ENCODE measurements at regions not wholly inside any gene's neighbourhood (a gene's known extent, or its start where the extent isn't known, plus 50 kb on each side); places are given as distances from the start of the nearest gene placed in this dataset.
"Not testable (repeated sequence)": the region's sequence is repeated elsewhere in the genome, so short reads cannot be mapped to it uniquely, and the experiment has no call there.

DNA sequence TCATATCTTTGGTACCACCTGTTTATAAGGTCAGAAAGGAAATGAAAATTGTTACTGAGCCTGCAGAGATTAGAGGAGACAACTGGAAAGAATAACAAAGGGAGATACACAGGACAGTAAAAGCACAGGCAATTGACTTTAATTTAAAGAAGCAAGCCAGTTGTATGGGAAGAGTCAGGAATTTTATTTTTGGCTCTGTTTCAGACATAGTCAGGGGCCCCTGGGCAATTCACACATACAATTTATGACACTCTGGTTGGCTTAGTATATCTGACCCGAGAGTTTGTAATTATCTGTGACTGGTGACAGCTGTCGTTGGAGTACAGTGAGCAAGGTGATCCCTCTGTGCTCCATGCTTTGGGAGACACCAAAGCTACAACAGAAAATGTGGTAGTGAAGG, 591.9 kb upstream of the NECTIN3 start:
- no peak for DNase-seq (ENCODE audit: low spot score)

DNA sequence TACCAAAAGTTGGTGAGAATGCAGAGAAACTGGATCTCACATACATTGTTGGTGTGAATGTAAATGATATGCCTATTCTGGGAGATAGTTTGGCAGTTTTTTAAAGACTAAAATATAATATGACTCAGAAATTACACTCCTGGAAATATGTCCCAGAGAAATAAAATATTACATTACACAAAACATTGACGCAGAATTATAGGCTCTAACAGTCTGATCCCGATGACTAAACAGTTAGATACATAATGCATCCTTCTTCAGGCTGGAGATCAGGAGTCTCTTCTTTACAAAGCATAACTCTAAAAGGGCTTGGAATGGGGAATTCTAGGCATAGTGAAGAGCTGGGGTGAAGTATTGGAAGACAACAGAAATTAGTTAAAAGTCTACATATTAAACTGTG, 586.2 kb upstream of the NECTIN3 start:
- DNase-seq (ENCODE audit: low spot score), result no peak

DNA sequence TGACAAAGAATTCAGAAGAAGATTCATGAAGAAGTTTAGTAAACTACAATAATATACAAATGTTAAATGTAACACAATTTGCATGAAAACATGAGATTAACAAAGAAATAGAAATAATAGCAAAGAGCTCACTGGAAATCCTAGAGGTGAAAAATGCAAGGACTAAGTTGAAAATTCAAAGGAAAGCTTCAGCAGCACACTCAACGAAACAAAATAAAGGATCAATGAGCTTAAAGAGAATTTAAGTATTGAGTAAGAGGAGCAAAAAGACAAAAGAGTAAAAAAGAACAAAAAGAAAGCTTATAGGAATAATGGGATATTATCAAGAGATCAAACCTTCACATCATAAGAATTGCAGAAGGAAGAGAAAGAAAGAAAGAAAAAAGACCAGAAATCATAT, 583.8 kb upstream of the NECTIN3 start:
- DNase-seq (ENCODE audit: low spot score), result no peak

- no peak for DNase-seq (ENCODE audit: low spot score)
These were observed 580.2 kb upstream of the NECTIN3 start for GRCh38 chr3:110491413-110491812.

GRCh38 chr3:110492876-110493275, 578.7 kb upstream of the NECTIN3 start:
- DNase-seq (ENCODE audit: low spot score), result no peak

- DNase-seq (ENCODE audit: low spot score), result no peak
These were observed 578.1 kb upstream of the NECTIN3 start for GRCh38 chr3:110493438-110494092.

- no peak for DNase-seq (ENCODE audit: low spot score)
These were observed 577.5 kb upstream of the NECTIN3 start for GRCh38 chr3:110494093-110494490.

- DNase-seq (ENCODE audit: low spot score), result no peak
These were observed 576.9 kb upstream of the NECTIN3 start for GRCh38 chr3:110494728-110495127.

- no peak for DNase-seq (ENCODE audit: low spot score)
These were observed 576.3 kb upstream of the NECTIN3 start for GRCh38 chr3:110495201-110495927.

DNA sequence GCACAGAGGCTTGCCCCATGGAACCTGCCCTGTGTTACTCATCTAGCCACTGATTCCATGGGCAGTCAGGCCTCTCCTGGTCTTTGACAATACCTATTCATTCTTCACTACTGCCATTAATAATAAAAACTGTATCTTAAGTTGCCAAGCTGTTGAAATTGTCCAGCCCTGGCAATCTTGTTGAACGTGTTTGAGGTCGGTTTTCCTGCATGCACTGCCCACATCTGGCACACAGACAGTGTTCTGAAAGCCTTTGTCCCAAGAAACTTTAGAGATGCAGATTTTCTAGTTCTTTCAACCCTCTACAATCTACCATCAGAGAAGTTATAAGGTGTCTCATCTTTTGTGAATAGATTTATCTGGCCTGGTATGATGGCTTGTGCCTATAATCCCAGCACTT, 567.2 kb upstream of the NECTIN3 start:
- peak; percentile 7 for DNase-seq (ENCODE audit: low spot score)

- DNase-seq (ENCODE audit: low spot score), result no peak
These were observed 566.7 kb upstream of the NECTIN3 start for GRCh38 chr3:110504901-110505300.

GRCh38 chr3:110506890-110507289, 564.7 kb upstream of the NECTIN3 start:
- DNase-seq (ENCODE audit: low spot score), result no peak

DNA sequence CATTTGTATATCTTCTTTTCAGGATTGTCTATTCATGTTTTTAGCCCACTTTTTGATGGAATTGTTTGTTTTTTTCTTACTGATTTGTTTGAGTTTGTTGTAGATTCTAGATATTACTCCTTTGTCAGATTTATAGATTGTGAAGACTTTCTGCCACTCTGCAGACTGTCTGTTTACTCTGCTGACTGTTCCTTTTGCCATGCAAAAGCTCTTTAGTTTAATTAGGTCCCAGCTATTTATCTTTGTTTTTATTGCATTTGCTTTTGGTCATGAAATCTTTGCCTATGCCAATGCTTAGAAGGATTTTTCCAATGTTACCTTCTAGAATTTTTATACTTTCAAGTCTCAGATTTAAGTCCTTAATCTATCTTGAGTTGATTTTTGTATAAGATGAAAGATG, 564.0 kb upstream of the NECTIN3 start:
- DNase-seq (ENCODE audit: low spot score), result not testable (repeated sequence)

GRCh38 chr3:110512961-110513360, 558.7 kb upstream of the NECTIN3 start:
- DNase-seq (ENCODE audit: low spot score), result no peak

- no peak for DNase-seq (ENCODE audit: low spot score)
These were observed 553.6 kb upstream of the NECTIN3 start for GRCh38 chr3:110518031-110518430.

DNA sequence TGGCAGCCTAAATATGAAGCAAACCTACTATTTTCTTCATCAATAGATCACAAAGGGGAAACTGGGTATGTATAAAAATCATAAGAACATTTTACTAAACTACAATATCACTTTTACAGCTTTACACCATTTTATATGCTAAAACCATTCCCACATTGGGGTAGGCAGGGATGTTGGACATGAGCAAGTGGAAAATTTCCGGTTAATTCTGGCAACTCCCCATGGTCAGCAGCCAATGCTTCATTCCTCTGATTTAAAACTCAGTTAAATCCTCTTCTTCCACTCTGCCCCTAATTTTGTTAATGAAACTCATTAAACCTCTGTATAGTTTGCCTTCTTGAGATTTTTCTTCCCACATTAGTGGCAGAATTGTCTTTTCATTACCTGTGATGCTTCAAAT, 552.5 kb upstream of the NECTIN3 start:
- DNase-seq (ENCODE audit: low spot score), result peak; percentile 23

DNA sequence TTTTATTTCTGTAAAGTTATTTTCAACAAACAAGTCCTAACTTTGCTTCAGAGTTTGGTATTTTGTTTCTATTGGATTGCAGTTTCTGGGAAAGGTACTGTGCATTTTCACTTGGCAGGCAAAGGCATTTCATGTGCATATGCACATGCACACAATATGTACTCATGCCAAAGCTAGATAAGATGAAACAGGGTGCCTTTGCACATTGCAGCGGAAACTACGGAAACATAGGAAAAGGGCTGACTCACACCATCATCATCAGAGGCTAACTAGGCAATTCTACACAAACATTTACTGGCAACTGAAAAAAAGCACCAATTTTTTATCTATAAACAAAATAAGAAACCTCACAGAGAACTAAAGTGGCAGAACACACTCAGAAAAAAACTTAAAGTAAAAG, 550.6 kb upstream of the NECTIN3 start:
- peak; percentile 53 for DNase-seq (ENCODE audit: low spot score)

DNA sequence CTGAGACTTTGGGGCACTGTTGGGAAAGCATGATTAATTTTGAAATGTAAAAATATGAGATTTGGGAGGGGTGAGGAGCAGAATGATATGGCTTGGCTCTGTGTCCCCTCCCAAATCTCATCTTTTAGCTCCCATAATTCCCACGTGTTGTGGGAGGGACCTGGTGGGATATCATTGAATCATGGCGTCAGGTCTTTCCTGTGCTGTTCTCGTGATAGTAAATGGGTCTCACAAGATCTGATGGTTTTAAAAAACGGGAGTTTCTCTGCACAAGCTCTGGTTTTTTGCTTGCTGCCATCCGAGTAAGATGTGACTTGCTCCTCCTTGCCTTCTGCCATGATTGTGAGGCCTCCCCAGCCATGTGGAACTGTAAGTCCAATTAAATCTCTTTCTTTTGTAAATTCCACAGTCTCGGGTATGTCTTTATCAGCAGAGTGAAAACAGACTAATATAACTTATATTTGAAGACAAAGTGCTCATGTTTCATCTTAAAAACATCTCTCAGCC, 546.0 kb upstream of the NECTIN3 start:
- not testable (repeated sequence) for DNase-seq (ENCODE audit: low spot score)

DNA sequence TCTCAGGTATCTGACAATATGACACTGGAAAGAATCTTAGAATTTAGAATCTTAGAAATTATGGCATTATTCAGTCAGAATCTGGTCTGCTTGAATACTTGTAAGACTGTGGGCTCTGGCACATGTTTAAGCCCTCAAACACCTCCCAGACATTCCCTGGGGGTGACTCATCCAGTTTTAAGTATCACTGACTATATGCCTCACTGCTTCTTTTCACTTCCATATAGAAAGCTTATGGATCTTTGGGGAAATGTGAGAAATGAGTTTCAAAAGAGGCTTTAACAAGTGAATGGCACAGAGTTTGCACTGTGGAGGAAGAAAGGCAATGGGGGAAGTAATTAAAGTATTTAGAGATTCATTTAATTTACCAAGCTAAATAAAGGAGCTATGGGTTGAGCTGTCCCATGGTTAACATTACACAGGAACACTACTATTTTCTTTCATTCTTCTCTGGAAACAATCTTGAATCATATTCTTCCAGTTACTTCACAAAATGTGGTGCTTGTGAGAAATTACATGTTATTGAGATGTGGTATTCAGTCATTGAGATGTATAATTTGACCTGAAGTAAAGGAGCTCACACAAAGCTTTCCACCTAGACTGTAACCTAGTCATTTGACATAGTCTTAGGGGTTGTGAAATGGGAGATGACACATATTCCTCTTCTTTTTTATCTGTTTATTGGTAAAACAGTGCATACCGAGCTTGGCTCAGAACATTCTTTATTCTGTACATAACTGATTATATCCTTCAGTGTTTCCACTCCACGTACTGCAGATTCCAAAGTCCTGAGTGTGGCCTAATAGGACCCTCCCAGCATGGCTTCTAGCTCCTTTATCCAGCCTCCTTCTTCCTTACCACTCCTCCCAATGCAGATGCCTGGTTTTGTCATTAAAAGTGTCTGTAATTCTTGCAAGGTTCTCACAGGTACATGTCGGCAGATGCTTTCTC, 544.6 kb upstream of the NECTIN3 start:
- DNase-seq (ENCODE audit: low spot score), result peak; percentile 71

GRCh38 chr3:110528305-110529121, 543.1 kb upstream of the NECTIN3 start:
- DNase-seq (ENCODE audit: low spot score), result no peak

DNA sequence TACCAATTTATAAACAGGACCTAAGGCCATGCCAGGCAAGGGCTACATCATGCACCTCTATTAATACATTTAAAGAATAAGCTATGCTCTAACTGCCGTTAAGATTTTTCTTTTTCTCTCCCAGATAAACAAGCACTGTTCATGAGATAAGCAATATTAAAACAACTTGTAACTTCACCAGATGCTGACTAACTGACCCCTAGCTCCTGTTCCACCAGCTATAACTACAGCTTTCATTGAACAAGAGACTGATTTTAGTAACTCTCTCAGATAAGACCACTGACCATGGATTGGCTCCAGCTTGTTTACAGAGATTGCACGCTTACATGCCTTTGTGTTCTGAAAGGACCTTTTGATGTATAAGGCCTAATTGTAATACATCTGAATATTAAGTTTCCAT, 540.7 kb upstream of the NECTIN3 start:
- DNase-seq (ENCODE audit: low spot score), result no peak

DNA sequence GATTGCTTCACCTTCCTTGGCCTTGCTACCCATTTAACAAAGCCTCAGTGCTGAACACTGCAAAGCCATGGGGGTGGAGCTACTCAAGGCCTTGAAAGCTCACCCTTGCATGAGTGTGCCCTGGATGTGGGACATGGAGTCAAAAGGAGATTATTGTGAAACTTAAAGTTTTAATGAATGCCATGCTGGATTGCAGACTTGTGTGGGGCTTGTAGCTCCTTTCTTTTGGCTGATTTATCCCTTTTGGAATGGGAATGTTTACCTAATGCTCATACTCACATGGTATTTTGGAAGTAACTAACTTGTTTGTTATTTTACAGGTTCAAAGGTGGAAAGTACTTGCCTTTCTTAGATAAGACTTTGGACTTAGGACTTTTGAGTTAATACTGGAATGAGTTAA, 538.5 kb upstream of the NECTIN3 start:
- no peak for DNase-seq (ENCODE audit: low spot score)
